K562 (cell line): ENCODE measurements at regions not wholly inside any gene's neighbourhood (a gene's known extent, or its start where the extent isn't known, plus 50 kb on each side); places are given as distances from the start of the nearest gene placed in this dataset.

ENCODE experiments used
- ATAC-seq: fragments of 200-7000 bp; cut with Tn5 transposase; 3 replicates; pipeline ENCODE4 v1.9.1; 2020; ENCODE audit warnings: moderate library complexity
- BruUV-seq: library from RNA; stranded (reverse); fragments of 400-500 nt; replicated peaks from 2 replicates; lab custom pipeline; 2021; lab: Mats Ljungman, UMichigan
- CTCF ChIA-PET: fragments of 300-600 bp; formaldehyde crosslinking; extraction: SDS; loops from one replicate; lab custom pipeline; 2021; ENCODE audit warnings: low intra/inter-chr PET ratio; lab: Yijun Ruan, JAX
- POLR2A ChIA-PET: fragments of 300-600, 350-650 bp; sonication (Branson Sonifier 250); formaldehyde crosslinking; extraction: SDS; loops from one replicate; lab custom pipeline; 2021; ENCODE audit warnings: antibody characterized with exemption, inconsistent platforms; lab: Yijun Ruan, JAX
- DNase-seq, 4 experiments: peaks; one replicate each; pipeline versions ENCODE4 v3.0.0 to v3.0.0-alpha.2; 2011 to 2018; ENCODE audit warnings: low spot score in 3 of 4, mixed read lengths in 3 of 4; ENCODE audit errors: extremely low read depth in 1 of 4
- FAIRE-seq: peaks from 2 replicates; lab custom pipeline; 2011; peaks lifted over from hg19 to GRCh38; lab: Jason Lieb, UNC
- H2AFZ ChIP-seq: 2 replicates; pipeline ENCODE4 v1.6.0; 2011; ENCODE audit warnings: low read depth, low read length, control low read depth, inconsistent platforms
- H3K27ac ChIP-seq: fragments of 200-600 bp; 3 replicates; pipeline ENCODE4 v1.8.0; 2011; ENCODE audit warnings: low read depth, mild to moderate bottlenecking, control low read depth, inconsistent platforms, low read length, moderate library complexity, mixed read lengths; ENCODE audit errors: extremely low read depth
- H3K27me3 ChIP-seq, 2 experiments: fragments of 300-600 bp in 1 of 2; 2 replicates in 1 of 2; 3 replicates in 1 of 2; pipeline versions ENCODE4 v1.6.0 to v1.8.0; 2011; ENCODE audit warnings: inconsistent platforms in 2 of 2, low read length in 2 of 2, mild to moderate bottlenecking in 1 of 2, mixed read lengths in 1 of 2, moderate library complexity in 1 of 2; ENCODE audit not compliant: control insufficient read depth in 2 of 2, insufficient read depth in 2 of 2
- H3K36me3 ChIP-seq: fragments of 300-600 bp; 3 replicates; pipeline ENCODE4 v1.8.0; 2011; ENCODE audit warnings: mild to moderate bottlenecking, low read length, inconsistent platforms; ENCODE audit not compliant: control insufficient read depth, insufficient read depth
- H3K4me1 ChIP-seq, 2 experiments: fragments of 200-600 bp in 1 of 2; replicated peaks in 1 of 2; 2 replicates in 1 of 2; 3 replicates in 1 of 2; pipeline versions ENCODE4 v1.5.1 to v1.8.0; 2011; ENCODE audit warnings: inconsistent platforms in 2 of 2, low read length in 2 of 2, mild to moderate bottlenecking in 1 of 2, mixed read lengths in 1 of 2, moderate library complexity in 1 of 2; ENCODE audit not compliant: control insufficient read depth in 2 of 2, insufficient read depth in 2 of 2
- H3K4me2 ChIP-seq: 2 replicates; pipeline ENCODE4 v1.6.1; 2011; ENCODE audit warnings: low read length, control low read depth, inconsistent platforms, mixed read lengths; ENCODE audit not compliant: insufficient read depth
- H3K4me3 ChIP-seq: fragments of 200-600 bp; sonication (generic), shearing (Covaris generic); 2 replicates; pipeline ENCODE4 v1.5.1; 2016; ENCODE audit warnings: control low read depth, inconsistent platforms
- H3K79me2 ChIP-seq: fragments of 200-600 bp; 3 replicates; pipeline ENCODE4 v1.8.0; 2011; ENCODE audit warnings: low read length, inconsistent platforms; ENCODE audit not compliant: control insufficient read depth, insufficient read depth
- H3K9ac ChIP-seq, 2 experiments: 2 replicates each; pipeline versions ENCODE4 v1.6.0 to v1.6.1; 2011; ENCODE audit warnings: low read depth in 2 of 2, low read length in 2 of 2, control low read depth in 1 of 2, inconsistent platforms in 1 of 2, mild to moderate bottlenecking in 1 of 2, mixed read lengths in 1 of 2; ENCODE audit not compliant: insufficient read depth in 1 of 2
- H3K9me1 ChIP-seq: one replicate; pipeline ENCODE4 v1.6.0; 2011; ENCODE audit warnings: inconsistent platforms, mild to moderate bottlenecking, low read length, moderate library complexity; ENCODE audit not compliant: control insufficient read depth, insufficient read depth
- H3K9me3 ChIP-seq: replicated peaks from 2 replicates; pipeline ENCODE4 v1.5.1; 2011; ENCODE audit warnings: low read depth, low read length, inconsistent platforms; ENCODE audit not compliant: control insufficient read depth, insufficient read depth
- H4K20me1 ChIP-seq: replicated peaks from 2 replicates; pipeline ENCODE4 v1.6.1; 2011; ENCODE audit warnings: low read length, inconsistent platforms, mixed read lengths; ENCODE audit not compliant: control insufficient read depth, insufficient read depth
- FOXA1 ChIP-seq: fragments of 450-650 bp; IDR thresholded peaks from 2 replicates; pipeline ENCODE4 v1.6.1; 2016; ENCODE audit warnings: mild to moderate bottlenecking, borderline replicate concordance
- FOXM1 ChIP-seq, 2 experiments: fragments of 450-650 bp in 1 of 2; sonication (generic) in 1 of 2; formaldehyde crosslinking in 1 of 2; IDR thresholded peaks; 2 replicates each; pipeline versions ENCODE4 v1.6.1 to v1.9.0; 2017 to 2022; ENCODE audit warnings: low read depth in 2 of 2, mild to moderate bottlenecking in 2 of 2, missing genetic modification reagents in 1 of 2, moderate library complexity in 1 of 2
- HNRNPUL1 ChIP-seq: fragments of 200-400 bp; formaldehyde crosslinking; IDR thresholded peaks from 2 replicates; pipeline ENCODE4 v1.6.1; 2017; ENCODE audit warnings: low read length
- JUN ChIP-seq, 2 experiments: sonication (generic) in 1 of 2; formaldehyde crosslinking in 1 of 2; IDR thresholded peaks; 2 replicates each; pipeline versions ENCODE4 v1.6.1 to v1.8.0; 2012 to 2022; ENCODE audit warnings: borderline replicate concordance in 2 of 2, mild to moderate bottlenecking in 2 of 2, improper control_type of control experiment in 1 of 2, low read depth in 1 of 2, low read length in 1 of 2, missing genetic modification reagents in 1 of 2
- KHSRP ChIP-seq: fragments of 450-650 bp; IDR thresholded peaks from 2 replicates; pipeline ENCODE4 v1.6.1; 2017
- MCM2 ChIP-seq: fragments of 450-650 bp; IDR thresholded peaks from 2 replicates; pipeline ENCODE4 v1.6.1; 2017; ENCODE audit warnings: low read depth, mild to moderate bottlenecking
- MED1 ChIP-seq: sonication (generic); formaldehyde crosslinking; IDR thresholded peaks from 2 replicates; pipeline ENCODE4 v1.8.1; 2023; ENCODE audit warnings: missing genetic modification reagents, borderline replicate concordance
- MYNN ChIP-seq, 2 experiments: sonication (generic); formaldehyde crosslinking in 1 of 2; IDR thresholded peaks; 2 replicates each; pipeline versions ENCODE4 v1.5.0 to v1.6.1; 2016 to 2020; ENCODE audit warnings: antibody characterized with exemption in 1 of 2, missing genetic modification reagents in 1 of 2
- RBFOX2 ChIP-seq: fragments of 200-400 bp; formaldehyde crosslinking; IDR thresholded peaks from 2 replicates; pipeline ENCODE4 v1.6.1; 2017; ENCODE audit warnings: low read depth, mild to moderate bottlenecking, low read length, moderate library complexity
- RBM34 ChIP-seq: fragments of 200-400 bp; formaldehyde crosslinking; IDR thresholded peaks from 2 replicates; pipeline ENCODE4 v1.6.1; 2018; ENCODE audit warnings: low read length, borderline replicate concordance; ENCODE audit not compliant: insufficient read depth
- SIX5 ChIP-seq, 2 experiments: IDR thresholded peaks; 2 replicates each; pipeline ENCODE4 v1.6.1; 2011; ENCODE audit warnings: low read length in 2 of 2, borderline replicate concordance in 1 of 2, low read depth in 1 of 2, mild to moderate bottlenecking in 1 of 2, moderate library complexity in 1 of 2; ENCODE audit not compliant: insufficient read depth in 1 of 2
- TAF7 ChIP-seq: fragments of 450-650 bp; IDR thresholded peaks from 2 replicates; pipeline ENCODE4 v1.6.1; 2016; ENCODE audit warnings: missing genetic modification characterization, missing compliant biosample characterization
- ZFP1 ChIP-seq: fragments of 450-650 bp; formaldehyde crosslinking; IDR thresholded peaks from 2 replicates; pipeline ENCODE4 v1.4.0; 2020; ENCODE audit warnings: mild to moderate bottlenecking, mixed read lengths
- ZNF589 ChIP-seq: fragments of 200-800 bp; sonication (Bioruptor generic); IDR thresholded peaks from 2 replicates; pipeline ENCODE4 v1.6.1; 2016; ENCODE audit warnings: low read depth, missing genetic modification characterization, missing compliant biosample characterization
- WGBS: fragments of 100-300 bp; shearing (Covaris generic); methylation state at CpG from one replicate; pipeline ENCODE4 v1.1.6; 2016; ENCODE audit warnings: low coverage, mixed read lengths; ENCODE audit not compliant: insufficient coverage; ENCODE audit errors: missing lambda C conversion rate; 5-methylcytosine and 5-hydroxymethylcytosine counted together
- in situ Hi-C: fragments of 300-500 bp; cut with MboI; formaldehyde crosslinking; loops from 4 replicates; pipeline ENCODE4 v1.15.0; 2018; ENCODE audit warnings: inconsistent platforms, mixed read lengths
- intact Hi-C: fragments of 100-400 bp; cut with micrococcal nuclease; formaldehyde crosslinking; loops from 2 replicates; pipeline ENCODE4 v1.14.2; 2022
- TF ChIP-seq, protein P1 (sequence below): fragments of 250-450 bp; sonication (Bioruptor Pico); IDR thresholded peaks from 2 replicates; pipeline ENCODE4 v1.5.0; 2021
- TF ChIP-seq, protein P2 (sequence below): fragments of 250-450 bp; sonication (Bioruptor Pico); IDR thresholded peaks from 2 replicates; pipeline ENCODE4 v1.4.0; 2020; ENCODE audit warnings: mild to moderate bottlenecking, moderate library complexity
- TF ChIP-seq, protein P3 (sequence below): fragments of 450-650 bp; IDR thresholded peaks from 2 replicates; pipeline ENCODE4 v1.6.1; 2017; ENCODE audit warnings: antibody characterized with exemption

DNA sequence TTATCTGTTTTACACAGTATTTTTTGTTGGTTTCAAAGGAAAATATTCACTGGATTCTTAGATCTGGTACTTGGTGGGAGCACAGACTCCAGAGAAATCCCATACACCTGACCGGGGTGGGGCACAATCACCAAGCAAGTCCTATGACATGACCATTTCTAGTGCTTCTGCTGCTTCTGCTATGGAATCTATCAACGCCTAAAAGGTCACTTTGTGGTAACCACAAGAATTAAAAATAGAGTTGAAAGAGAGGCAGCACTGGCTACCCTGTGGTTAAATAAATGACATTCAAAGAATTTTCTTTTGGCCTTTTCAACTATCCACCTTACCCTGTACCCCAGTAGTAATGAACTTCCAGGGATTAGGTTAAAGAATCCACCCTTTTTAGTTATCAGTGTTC lies 329.9 kb upstream of the VWC2 start:
- ChIA-PET CTCF (no interaction called here), POLR2A (no interaction called here)
- H3K4me2 ChIP-seq = no peak overlapping the region
- no peaks in the 10 kb centered on the region for H3K9me1 ChIP-seq
- no peaks in the 10 kb centered on the region for H3K4me1 ChIP-seq
- in situ Hi-C loops (no loop called here), intact Hi-C loops (no loop called here)
- H2AFZ ChIP-seq = no peak overlapping the region
- FAIRE-seq = no peak
- no peaks in the 10 kb centered on the region for H3K27me3 ChIP-seq
- no peaks in the 10 kb centered on the region; the same call in 1 of the 2 replicates for H3K9me3 ChIP-seq
- no peaks in the 10 kb centered on the region for H3K79me2 ChIP-seq
- H3K36me3 ChIP-seq = no peaks in the 10 kb centered on the region
- BruUV-seq = no TSS peak
- no peaks in the 10 kb centered on the region for H4K20me1 ChIP-seq
- no peak for ATAC-seq
- no peak for DNase-seq
- 4% methylated on average over 2 of the region's 2 CpGs for WGBS
- no peak overlapping the region for H3K4me3 ChIP-seq
- no peak overlapping the region for H3K27ac ChIP-seq
- H3K9ac ChIP-seq = no peak overlapping the region
- no peak for TF ChIP-seq RBM34
- TF ChIP-seq HNRNPUL1 = no peak
- TF ChIP-seq, protein P1, sequence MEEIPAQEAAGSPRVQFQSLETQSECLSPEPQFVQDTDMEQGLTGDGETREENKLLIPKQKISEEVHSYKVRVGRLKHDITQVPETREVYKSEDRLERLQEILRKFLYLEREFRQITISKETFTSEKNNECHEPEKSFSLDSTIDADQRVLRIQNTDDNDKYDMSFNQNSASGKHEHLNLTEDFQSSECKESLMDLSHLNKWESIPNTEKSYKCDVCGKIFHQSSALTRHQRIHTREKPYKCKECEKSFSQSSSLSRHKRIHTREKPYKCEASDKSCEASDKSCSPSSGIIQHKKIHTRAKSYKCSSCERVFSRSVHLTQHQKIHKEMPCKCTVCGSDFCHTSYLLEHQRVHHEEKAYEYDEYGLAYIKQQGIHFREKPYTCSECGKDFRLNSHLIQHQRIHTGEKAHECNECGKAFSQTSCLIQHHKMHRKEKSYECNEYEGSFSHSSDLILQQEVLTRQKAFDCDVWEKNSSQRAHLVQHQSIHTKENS (CRISPR knock-in tag) = no peak
- no peak for TF ChIP-seq ZNF589 (CRISPR knock-in tag)
- no peak for TF ChIP-seq FOXM1 (IDR thresholded peaks at IDR 0.05; ENCODE audit: low read depth)
- TF ChIP-seq FOXM1 (CRISPR knock-in tag; IDR thresholded peaks at IDR 0.05; ENCODE audit: low read depth) = no peak
- no peak for TF ChIP-seq MED1 (CRISPR knock-in tag)
- no peak for TF ChIP-seq RBFOX2
- no peak for TF ChIP-seq KHSRP
- no peak for TF ChIP-seq FOXA1
- TF ChIP-seq ZFP1 (CRISPR knock-in tag) = no peak
- TF ChIP-seq JUN (IDR thresholded peaks at IDR 0.05; ENCODE audit: borderline replicate concordance, low read depth, low read length) = no peak
- TF ChIP-seq JUN (CRISPR knock-in tag; IDR thresholded peaks at IDR 0.05; ENCODE audit: borderline replicate concordance) = no peak
- TF ChIP-seq, protein P2, sequence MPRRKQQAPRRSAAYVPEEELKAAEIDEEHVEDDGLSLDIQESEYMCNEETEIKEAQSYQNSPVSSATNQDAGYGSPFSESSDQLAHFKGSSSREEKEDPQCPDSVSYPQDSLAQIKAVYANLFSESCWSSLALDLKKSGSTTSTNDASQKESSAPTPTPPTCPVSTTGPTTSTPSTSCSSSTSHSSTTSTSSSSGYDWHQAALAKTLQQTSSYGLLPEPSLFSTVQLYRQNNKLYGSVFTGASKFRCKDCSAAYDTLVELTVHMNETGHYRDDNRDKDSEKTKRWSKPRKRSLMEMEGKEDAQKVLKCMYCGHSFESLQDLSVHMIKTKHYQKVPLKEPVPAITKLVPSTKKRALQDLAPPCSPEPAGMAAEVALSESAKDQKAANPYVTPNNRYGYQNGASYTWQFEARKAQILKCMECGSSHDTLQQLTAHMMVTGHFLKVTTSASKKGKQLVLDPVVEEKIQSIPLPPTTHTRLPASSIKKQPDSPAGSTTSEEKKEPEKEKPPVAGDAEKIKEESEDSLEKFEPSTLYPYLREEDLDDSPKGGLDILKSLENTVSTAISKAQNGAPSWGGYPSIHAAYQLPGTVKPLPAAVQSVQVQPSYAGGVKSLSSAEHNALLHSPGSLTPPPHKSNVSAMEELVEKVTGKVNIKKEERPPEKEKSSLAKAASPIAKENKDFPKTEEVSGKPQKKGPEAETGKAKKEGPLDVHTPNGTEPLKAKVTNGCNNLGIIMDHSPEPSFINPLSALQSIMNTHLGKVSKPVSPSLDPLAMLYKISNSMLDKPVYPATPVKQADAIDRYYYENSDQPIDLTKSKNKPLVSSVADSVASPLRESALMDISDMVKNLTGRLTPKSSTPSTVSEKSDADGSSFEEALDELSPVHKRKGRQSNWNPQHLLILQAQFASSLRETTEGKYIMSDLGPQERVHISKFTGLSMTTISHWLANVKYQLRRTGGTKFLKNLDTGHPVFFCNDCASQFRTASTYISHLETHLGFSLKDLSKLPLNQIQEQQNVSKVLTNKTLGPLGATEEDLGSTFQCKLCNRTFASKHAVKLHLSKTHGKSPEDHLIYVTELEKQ (CRISPR knock-in tag) = no peak
- no peak for TF ChIP-seq MYNN (IDR thresholded peaks at IDR 0.05)
- no peak for TF ChIP-seq MYNN (CRISPR knock-in tag; IDR thresholded peaks at IDR 0.05)
- TF ChIP-seq MCM2 = no peak
- no peak for TF ChIP-seq SIX5 (IDR thresholded peaks at IDR 0.05; ENCODE audit: borderline replicate concordance in 1 of 2, insufficient read depth in 1 of 2, low read depth in 1 of 2, low read length in 2 of 2)
- TF ChIP-seq, protein P3, sequence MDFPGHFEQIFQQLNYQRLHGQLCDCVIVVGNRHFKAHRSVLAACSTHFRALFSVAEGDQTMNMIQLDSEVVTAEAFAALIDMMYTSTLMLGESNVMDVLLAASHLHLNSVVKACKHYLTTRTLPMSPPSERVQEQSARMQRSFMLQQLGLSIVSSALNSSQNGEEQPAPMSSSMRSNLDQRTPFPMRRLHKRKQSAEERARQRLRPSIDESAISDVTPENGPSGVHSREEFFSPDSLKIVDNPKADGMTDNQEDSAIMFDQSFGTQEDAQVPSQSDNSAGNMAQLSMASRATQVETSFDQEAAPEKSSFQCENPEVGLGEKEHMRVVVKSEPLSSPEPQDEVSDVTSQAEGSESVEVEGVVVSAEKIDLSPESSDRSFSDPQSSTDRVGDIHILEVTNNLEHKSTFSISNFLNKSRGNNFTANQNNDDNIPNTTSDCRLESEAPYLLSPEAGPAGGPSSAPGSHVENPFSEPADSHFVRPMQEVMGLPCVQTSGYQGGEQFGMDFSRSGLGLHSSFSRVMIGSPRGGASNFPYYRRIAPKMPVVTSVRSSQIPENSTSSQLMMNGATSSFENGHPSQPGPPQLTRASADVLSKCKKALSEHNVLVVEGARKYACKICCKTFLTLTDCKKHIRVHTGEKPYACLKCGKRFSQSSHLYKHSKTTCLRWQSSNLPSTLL = no peak
- TF ChIP-seq TAF7 (tag) = no peak
